ENCODE measurements at regions not wholly inside any gene's neighbourhood (a gene's known extent, or its start where the extent isn't known, plus 50 kb on each side); places are given as distances from the start of the nearest gene placed in this dataset.

- DNase-seq (ENCODE audit: low read depth in 1 of 2, low spot score in 1 of 2): no peak
Measured at GRCh38 chr22:49582678-49583077, 245.0 kb downstream of the BRD1 start.

GRCh38 chr22:49582181-49582580, 245.5 kb downstream of the BRD1 start:
- TF ChIP-seq CTCF (IDR thresholded peaks at IDR 0.05; ENCODE audit: low read depth, low read length): no peak
- Histone ChIP-seq H3K4me1 (ENCODE audit: low read depth) (no peaks in the 10 kb centered on the region), H3K27me3 (no peaks in the 10 kb centered on the region), H3K36me3 (no peaks in the 10 kb centered on the region), H3K4me3 (no peak overlapping the region), H3K9me3 (ENCODE audit: low read depth) (no peaks in the 10 kb centered on the region), H3K27ac (no peak overlapping the region)
- DNase-seq (ENCODE audit: low read depth in 1 of 2, low spot score in 1 of 2): no peak

More at GRCh38 chr22:49582678-49583077, 245.0 kb downstream of the BRD1 start:
- no peaks in the 10 kb centered on the region for H3K4me1 ChIP-seq (ENCODE audit: low read depth)
- no peak overlapping the region for H3K27ac ChIP-seq
- H3K36me3 ChIP-seq: no peaks in the 10 kb centered on the region
- no peak overlapping the region for H3K4me3 ChIP-seq
- no peak for TF ChIP-seq CTCF (IDR thresholded peaks at IDR 0.05; ENCODE audit: low read depth, low read length)
- no peaks in the 10 kb centered on the region for H3K9me3 ChIP-seq (ENCODE audit: low read depth)
- H3K27me3 ChIP-seq: no peaks in the 10 kb centered on the region

- Histone ChIP-seq H3K36me3 (no peaks in the 10 kb centered on the region), H3K4me3 (no peak overlapping the region), H3K27ac (no peak overlapping the region), H3K9me3 (ENCODE audit: low read depth) (no peaks in the 10 kb centered on the region), H3K4me1 (ENCODE audit: low read depth) (no peaks in the 10 kb centered on the region), H3K27me3 (no peaks in the 10 kb centered on the region)
- TF ChIP-seq CTCF (IDR thresholded peaks at IDR 0.05; ENCODE audit: low read depth, low read length): no peak
- DNase-seq (ENCODE audit: low read depth in 1 of 2, low spot score in 1 of 2): no peak
Measured at GRCh38 chr22:49580024-49580423, 247.6 kb downstream of the BRD1 start.

- Histone ChIP-seq H3K9me3 (ENCODE audit: low read depth) (no peaks in the 10 kb centered on the region), H3K4me3 (no peak overlapping the region), H3K36me3 (no peaks in the 10 kb centered on the region), H3K4me1 (ENCODE audit: low read depth) (no peaks in the 10 kb centered on the region), H3K27ac (no peak overlapping the region), H3K27me3 (no peaks in the 10 kb centered on the region)
- DNase-seq (ENCODE audit: low read depth in 1 of 2, low spot score in 1 of 2): no peak
- no peak for TF ChIP-seq CTCF (IDR thresholded peaks at IDR 0.05; ENCODE audit: low read depth, low read length)
Measured at GRCh38 chr22:49577168-49578060, 250.3 kb downstream of the BRD1 start.

GRCh38 chr22:49576241-49577141, 251.2 kb downstream of the BRD1 start:
- Histone ChIP-seq H3K4me3 (no peak overlapping the region), H3K36me3 (no peaks in the 10 kb centered on the region), H3K9me3 (ENCODE audit: low read depth) (no peaks in the 10 kb centered on the region), H3K4me1 (ENCODE audit: low read depth) (no peaks in the 10 kb centered on the region), H3K27me3 (no peaks in the 10 kb centered on the region), H3K27ac (no peak overlapping the region)
- no peak for TF ChIP-seq CTCF (IDR thresholded peaks at IDR 0.05; ENCODE audit: low read depth, low read length)
- no peak for DNase-seq (ENCODE audit: low read depth in 1 of 2, low spot score in 1 of 2)
